Astrocyte (in vitro differentiated cells and primary cell): ENCODE measurements at regions not wholly inside any gene's neighbourhood (a gene's known extent, or its start where the extent isn't known, plus 50 kb on each side); places are given as distances from the start of the nearest gene placed in this dataset.

ENCODE experiments used
- DNase-seq: peaks from one replicate; pipeline ENCODE4 v3.0.0-alpha.2; 2010; ENCODE audit warnings: low read depth
- FAIRE-seq: peaks from 2 replicates; lab custom pipeline; 2011; peaks lifted over from hg19 to GRCh38; lab: Jason Lieb, UNC
- H2AFZ ChIP-seq: 2 replicates; pipeline ENCODE4 v1.6.0; 2012; ENCODE audit warnings: low read depth, low read length, inconsistent platforms
- H3K27ac ChIP-seq: 2 replicates; pipeline ENCODE4 v1.5.1; 2011; ENCODE audit warnings: low read depth, low read length, inconsistent platforms
- H3K27me3 ChIP-seq: 2 replicates; pipeline ENCODE4 v1.6.0; 2011; ENCODE audit warnings: low read length, inconsistent platforms; ENCODE audit not compliant: insufficient read depth
- H3K36me3 ChIP-seq: 2 replicates; pipeline ENCODE4 v1.5.1; 2011; ENCODE audit warnings: low read length, inconsistent platforms; ENCODE audit not compliant: insufficient read depth
- H3K4me1 ChIP-seq: 2 replicates; pipeline ENCODE4 v1.5.1; 2011; ENCODE audit warnings: low read length, inconsistent platforms; ENCODE audit not compliant: insufficient read depth
- H3K4me2 ChIP-seq: 2 replicates; pipeline ENCODE4 v1.6.0; 2012; ENCODE audit warnings: low read length, inconsistent platforms
- H3K4me3 ChIP-seq: 2 replicates; pipeline ENCODE4 v1.5.1; 2011; ENCODE audit warnings: low read depth, mild to moderate bottlenecking, low read length, inconsistent platforms; ENCODE audit not compliant: insufficient read depth
- H3K79me2 ChIP-seq: 2 replicates; pipeline ENCODE4 v1.6.0; 2012; ENCODE audit warnings: mild to moderate bottlenecking, low read length, inconsistent platforms; ENCODE audit not compliant: insufficient read depth
- H3K9ac ChIP-seq: 2 replicates; pipeline ENCODE4 v1.6.0; 2012; ENCODE audit warnings: mild to moderate bottlenecking, low read length, inconsistent platforms
- H3K9me3 ChIP-seq: 2 replicates; pipeline ENCODE4 v1.5.1; 2012; ENCODE audit warnings: low read depth, mild to moderate bottlenecking, low read length, inconsistent platforms; ENCODE audit not compliant: insufficient read depth
- H4K20me1 ChIP-seq: 2 replicates; pipeline ENCODE4 v1.6.0; 2012; ENCODE audit warnings: low read length, inconsistent platforms; ENCODE audit not compliant: insufficient read depth
- H3K27ac Mint-ChIP-seq: one replicate; pipeline ENCODE4 v1.8.0; 2021; ENCODE audit warnings: mild to moderate bottlenecking, mixed read lengths; ENCODE audit not compliant: unreplicated experiment
- H3K27me3 Mint-ChIP-seq: one replicate; pipeline ENCODE4 v1.8.0; 2021; ENCODE audit warnings: low read depth, mixed read lengths; ENCODE audit not compliant: unreplicated experiment
- H3K36me3 Mint-ChIP-seq: one replicate; pipeline ENCODE4 v1.8.0; 2021; ENCODE audit warnings: low read depth, mixed read lengths; ENCODE audit not compliant: unreplicated experiment
- H3K4me1 Mint-ChIP-seq: one replicate; pipeline ENCODE4 v1.8.0; 2021; ENCODE audit warnings: low read depth, mixed read lengths; ENCODE audit not compliant: unreplicated experiment
- H3K4me3 Mint-ChIP-seq: one replicate; pipeline ENCODE4 v1.8.0; 2021; ENCODE audit warnings: mild to moderate bottlenecking, moderate library complexity, mixed read lengths; ENCODE audit not compliant: unreplicated experiment
- H3K9me3 Mint-ChIP-seq: one replicate; pipeline ENCODE4 v1.8.0; 2021; ENCODE audit warnings: mild to moderate bottlenecking, mixed read lengths; ENCODE audit not compliant: unreplicated experiment
- EZH2 ChIP-seq: IDR thresholded peaks from 2 replicates; pipeline ENCODE4 v1.6.1; 2012; ENCODE audit warnings: mild to moderate bottlenecking, low read length, inconsistent platforms; ENCODE audit not compliant: insufficient read depth
- TF ChIP-seq, protein P1 (sequence below): IDR thresholded peaks from 2 replicates; pipeline ENCODE4 v1.5.1; 2011; ENCODE audit warnings: low read depth, mild to moderate bottlenecking, inconsistent platforms, low read length, moderate library complexity; ENCODE audit not compliant: insufficient read depth

DNA sequence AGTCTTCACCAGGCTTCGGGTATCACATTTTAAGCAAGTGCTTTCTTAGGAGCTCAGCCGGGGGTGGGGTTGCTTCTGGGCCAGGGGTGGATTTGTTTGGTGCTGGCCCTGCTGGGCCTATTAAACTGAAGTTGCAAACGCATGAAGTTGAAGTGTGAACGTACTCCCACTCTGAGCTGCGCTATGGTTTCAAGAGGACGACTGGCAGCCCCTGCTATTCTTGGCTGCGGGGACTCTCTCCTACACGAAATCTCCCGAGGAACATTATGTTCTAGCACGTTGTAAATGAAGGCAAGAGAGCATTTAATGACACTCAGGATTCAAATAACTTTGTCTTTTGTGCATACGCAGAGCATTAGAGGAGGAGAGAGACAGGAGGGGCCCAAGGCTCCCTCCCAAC lies 401.3 kb upstream of the BOD1L1 start:
- Histone ChIP-seq H3K4me3 (no peak overlapping the region), H3K27me3 (no peaks in the 10 kb centered on the region), H3K4me1 (no peaks in the 10 kb centered on the region), H3K9me3 (no peaks in the 10 kb centered on the region), H3K27ac (no peak overlapping the region), H3K4me2 (no peak overlapping the region), H3K79me2 (no peaks in the 10 kb centered on the region), H4K20me1 (no peaks in the 10 kb centered on the region), H3K9ac (no peak overlapping the region), H3K36me3 (no peaks in the 10 kb centered on the region), H2AFZ (no peak overlapping the region)
- Mint-ChIP-seq H3K4me3 (no peak overlapping the region), H3K9me3 (no peaks in the 10 kb centered on the region), H3K36me3 (no peaks in the 10 kb centered on the region), H3K27me3 (peaks cover 8% of the 10 kb centered on the region), H3K4me1 (peaks cover 3% of the 10 kb centered on the region), H3K27ac (no peak overlapping the region)
- DNase-seq (no peak), FAIRE-seq (no peak)
- TF ChIP-seq EZH2, result no peak
- TF ChIP-seq, protein P1, sequence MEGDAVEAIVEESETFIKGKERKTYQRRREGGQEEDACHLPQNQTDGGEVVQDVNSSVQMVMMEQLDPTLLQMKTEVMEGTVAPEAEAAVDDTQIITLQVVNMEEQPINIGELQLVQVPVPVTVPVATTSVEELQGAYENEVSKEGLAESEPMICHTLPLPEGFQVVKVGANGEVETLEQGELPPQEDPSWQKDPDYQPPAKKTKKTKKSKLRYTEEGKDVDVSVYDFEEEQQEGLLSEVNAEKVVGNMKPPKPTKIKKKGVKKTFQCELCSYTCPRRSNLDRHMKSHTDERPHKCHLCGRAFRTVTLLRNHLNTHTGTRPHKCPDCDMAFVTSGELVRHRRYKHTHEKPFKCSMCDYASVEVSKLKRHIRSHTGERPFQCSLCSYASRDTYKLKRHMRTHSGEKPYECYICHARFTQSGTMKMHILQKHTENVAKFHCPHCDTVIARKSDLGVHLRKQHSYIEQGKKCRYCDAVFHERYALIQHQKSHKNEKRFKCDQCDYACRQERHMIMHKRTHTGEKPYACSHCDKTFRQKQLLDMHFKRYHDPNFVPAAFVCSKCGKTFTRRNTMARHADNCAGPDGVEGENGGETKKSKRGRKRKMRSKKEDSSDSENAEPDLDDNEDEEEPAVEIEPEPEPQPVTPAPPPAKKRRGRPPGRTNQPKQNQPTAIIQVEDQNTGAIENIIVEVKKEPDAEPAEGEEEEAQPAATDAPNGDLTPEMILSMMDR, result no peak

- no peak overlapping the region for H3K9ac ChIP-seq
- H3K4me1 ChIP-seq, result no peaks in the 10 kb centered on the region
- H4K20me1 ChIP-seq, result no peaks in the 10 kb centered on the region
- no peaks in the 10 kb centered on the region for H3K36me3 ChIP-seq
- no peaks in the 10 kb centered on the region for H3K9me3 ChIP-seq
- no peak overlapping the region for H3K27ac ChIP-seq
- no peak for TF ChIP-seq EZH2
- TF ChIP-seq, protein P1, result no peak
- no peak for DNase-seq
- H3K4me3 ChIP-seq, result no peak overlapping the region
- no peak overlapping the region for H3K4me2 ChIP-seq
- Mint-ChIP-seq H3K4me3 (no peak overlapping the region), H3K27ac (no peak overlapping the region), H3K27me3 (peaks cover 3% of the 10 kb centered on the region), H3K9me3 (no peaks in the 10 kb centered on the region), H3K36me3 (no peaks in the 10 kb centered on the region), H3K4me1 (peaks cover 3% of the 10 kb centered on the region)
- FAIRE-seq, result no peak
- no peaks in the 10 kb centered on the region for H3K27me3 ChIP-seq
- H3K79me2 ChIP-seq, result no peaks in the 10 kb centered on the region
- H2AFZ ChIP-seq, result no peak overlapping the region
Measured at GRCh38 chr4:14035076-14035475, 407.6 kb upstream of the BOD1L1 start.

DNA sequence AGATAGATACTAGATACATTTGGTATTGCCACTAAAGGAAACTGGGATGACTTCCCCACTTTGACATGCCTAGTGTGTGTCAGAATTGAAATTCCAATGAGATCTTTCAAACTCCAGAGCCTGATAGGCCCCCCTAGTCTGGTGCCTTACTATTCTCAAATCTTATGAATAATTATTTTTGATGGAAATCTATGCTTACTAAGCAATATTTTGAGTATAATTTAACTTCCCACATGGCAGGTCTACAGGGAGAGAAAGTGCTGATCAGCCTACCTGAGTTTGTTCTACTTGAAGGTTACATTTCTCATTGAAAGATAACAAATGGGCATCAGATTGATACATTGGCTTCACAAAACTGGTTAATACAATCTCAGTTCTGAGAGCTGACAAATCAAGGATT lies 415.7 kb upstream of the BOD1L1 start:
- Histone ChIP-seq H3K27me3 (no peaks in the 10 kb centered on the region), H3K4me2 (no peak overlapping the region), H3K4me1 (no peaks in the 10 kb centered on the region), H3K79me2 (no peaks in the 10 kb centered on the region), H3K9me3 (no peaks in the 10 kb centered on the region), H4K20me1 (no peaks in the 10 kb centered on the region), H3K9ac (no peak overlapping the region), H2AFZ (no peak overlapping the region), H3K36me3 (no peaks in the 10 kb centered on the region), H3K27ac (no peak overlapping the region), H3K4me3 (no peak overlapping the region)
- TF ChIP-seq, protein P1, result no peak
- no peak for TF ChIP-seq EZH2
- no peak overlapping the region for H3K27ac Mint-ChIP-seq
- peaks cover 2% of the 10 kb centered on the region for H3K9me3 Mint-ChIP-seq
- H3K36me3 Mint-ChIP-seq, result no peaks in the 10 kb centered on the region
- H3K27me3 Mint-ChIP-seq, result no peaks in the 10 kb centered on the region
- no peaks in the 10 kb centered on the region for H3K4me1 Mint-ChIP-seq
- no peak overlapping the region for H3K4me3 Mint-ChIP-seq
- FAIRE-seq (no peak), DNase-seq (no peak)
